ENCODE measurements at regions not wholly inside any gene's neighbourhood (a gene's known extent, or its start where the extent isn't known, plus 50 kb on each side); places are given as distances from the start of the nearest gene placed in this dataset.

GRCh38 chr21:28418726-28419514, 573.8 kb downstream of the LTN1 start:
- Histone ChIP-seq H3K27ac (ENCODE audit: low read length) (no peak overlapping the region), H3K4me1 (ENCODE audit: control insufficient read depth, insufficient read depth, low read length) (no peaks in the 10 kb centered on the region), H3K27me3 (ENCODE audit: control insufficient read depth, insufficient read depth, low read length) (no peaks in the 10 kb centered on the region), H3K36me3 (ENCODE audit: control insufficient read depth, insufficient read depth, low read length) (no peaks in the 10 kb centered on the region), H3K4me3 (ENCODE audit: low read depth in 2 of 2, low read length in 2 of 2) (no peak overlapping the region), H3K9me3 (ENCODE audit: control insufficient read depth, insufficient read depth, low read depth, low read length) (no peaks in the 10 kb centered on the region)
- in situ Hi-C loops (cut with HindIII; ENCODE audit: low pct_unique_long_range_greater_than_20kb, low sequenced_read_pairs) (no loop called here), intact Hi-C loops (cut with micrococcal nuclease; ENCODE audit: unreplicated experiment) (no loop called here)
- no TSS peak for BruUV-seq (replicated peaks)
- CTCF ChIA-PET, result no interaction called here
- DNase-seq (ENCODE audit: low read depth, low spot score), result no peak
- POLR2A ChIA-PET, result no interaction called here
- ATAC-seq, result no peak
- TF ChIP-seq SIN3A (IDR thresholded peaks at IDR 0.05; ENCODE audit: borderline replicate concordance, insufficient read depth, low read depth, low read length) (no peak), REST (IDR thresholded peaks at IDR 0.05; ENCODE audit: insufficient read depth in 1 of 2, low read depth in 2 of 2, low read length in 1 of 2) (no peak), TCF7L2 (IDR thresholded peaks at IDR 0.05; ENCODE audit: low read depth, low read length) (no peak), CTCF (IDR thresholded peaks at IDR 0.05) (no peak), POLR2AphosphoS5 (IDR thresholded peaks at IDR 0.05; ENCODE audit: low read depth, low read length) (no peak)

GRCh38 chr21:28410256-28410655, 582.4 kb downstream of the LTN1 start:
- H3K4me1 ChIP-seq (ENCODE audit: control insufficient read depth, insufficient read depth, low read length), result no peaks in the 10 kb centered on the region
- TF ChIP-seq TCF7L2 (IDR thresholded peaks at IDR 0.05; ENCODE audit: low read depth, low read length) (no peak), SIN3A (IDR thresholded peaks at IDR 0.05; ENCODE audit: borderline replicate concordance, insufficient read depth, low read depth, low read length) (no peak), POLR2AphosphoS5 (IDR thresholded peaks at IDR 0.05; ENCODE audit: low read depth, low read length) (no peak)
- ATAC-seq (no peak), DNase-seq (ENCODE audit: low read depth, low spot score) (no peak)
- no peak overlapping the region for H3K27ac ChIP-seq (ENCODE audit: low read length)
- H3K9me3 ChIP-seq (ENCODE audit: control insufficient read depth, insufficient read depth, low read depth, low read length), result no peaks in the 10 kb centered on the region
- ChIA-PET CTCF (no interaction called here), POLR2A (no interaction called here)
- no peaks in the 10 kb centered on the region for H3K36me3 ChIP-seq (ENCODE audit: control insufficient read depth, insufficient read depth, low read length)
- BruUV-seq (replicated peaks), result no TSS peak
- no peak overlapping the region for H3K4me3 ChIP-seq (ENCODE audit: low read depth in 2 of 2, low read length in 2 of 2)
- in situ Hi-C loops (cut with HindIII; ENCODE audit: low pct_unique_long_range_greater_than_20kb, low sequenced_read_pairs) (no loop called here), intact Hi-C loops (cut with micrococcal nuclease; ENCODE audit: unreplicated experiment) (no loop called here)
- H3K27me3 ChIP-seq (ENCODE audit: control insufficient read depth, insufficient read depth, low read length), result no peaks in the 10 kb centered on the region

GRCh38 chr21:28402616-28402989, 590.1 kb downstream of the LTN1 start:
- no TSS peak for BruUV-seq (replicated peaks)
- ChIA-PET POLR2A (no interaction called here), CTCF (no interaction called here)
- no peaks in the 10 kb centered on the region for H3K36me3 ChIP-seq (ENCODE audit: control insufficient read depth, insufficient read depth, low read length)
- TF ChIP-seq SIN3A (IDR thresholded peaks at IDR 0.05; ENCODE audit: borderline replicate concordance, insufficient read depth, low read depth, low read length) (no peak), POLR2AphosphoS5 (IDR thresholded peaks at IDR 0.05; ENCODE audit: low read depth, low read length) (no peak), REST (IDR thresholded peaks at IDR 0.05; ENCODE audit: insufficient read depth in 1 of 2, low read depth in 2 of 2, low read length in 1 of 2) (no peak), CTCF (IDR thresholded peaks at IDR 0.05) (no peak), TCF7L2 (IDR thresholded peaks at IDR 0.05; ENCODE audit: low read depth, low read length) (no peak)
- no peaks in the 10 kb centered on the region for H3K4me1 ChIP-seq (ENCODE audit: control insufficient read depth, insufficient read depth, low read length)
- DNase-seq (ENCODE audit: low read depth, low spot score) (no peak), ATAC-seq (no peak)
- H3K4me3 ChIP-seq (ENCODE audit: low read depth in 2 of 2, low read length in 2 of 2), result no peak overlapping the region
- H3K27ac ChIP-seq (ENCODE audit: low read length), result no peak overlapping the region
- in situ Hi-C loops (cut with HindIII; ENCODE audit: low pct_unique_long_range_greater_than_20kb, low sequenced_read_pairs), result no loop called here
- no peaks in the 10 kb centered on the region for H3K9me3 ChIP-seq (ENCODE audit: control insufficient read depth, insufficient read depth, low read depth, low read length)
- H3K27me3 ChIP-seq (ENCODE audit: control insufficient read depth, insufficient read depth, low read length), result no peaks in the 10 kb centered on the region
- intact Hi-C loops (cut with micrococcal nuclease; ENCODE audit: unreplicated experiment), result no loop called here
